NCI-H345 treated with DMSO at 0.1 percent for 48 hours (cell line): ENCODE measurements at regions not wholly inside any gene's neighbourhood (a gene's known extent, or its start where the extent isn't known, plus 50 kb on each side); places are given as distances from the start of the nearest gene placed in this dataset.

Experiments used
- DNase-seq: peaks from one replicate; lab custom pipeline; 2025; ENCODE audit not compliant: unreplicated experiment; lab: John Stamatoyannopoulos, UW

DNA sequence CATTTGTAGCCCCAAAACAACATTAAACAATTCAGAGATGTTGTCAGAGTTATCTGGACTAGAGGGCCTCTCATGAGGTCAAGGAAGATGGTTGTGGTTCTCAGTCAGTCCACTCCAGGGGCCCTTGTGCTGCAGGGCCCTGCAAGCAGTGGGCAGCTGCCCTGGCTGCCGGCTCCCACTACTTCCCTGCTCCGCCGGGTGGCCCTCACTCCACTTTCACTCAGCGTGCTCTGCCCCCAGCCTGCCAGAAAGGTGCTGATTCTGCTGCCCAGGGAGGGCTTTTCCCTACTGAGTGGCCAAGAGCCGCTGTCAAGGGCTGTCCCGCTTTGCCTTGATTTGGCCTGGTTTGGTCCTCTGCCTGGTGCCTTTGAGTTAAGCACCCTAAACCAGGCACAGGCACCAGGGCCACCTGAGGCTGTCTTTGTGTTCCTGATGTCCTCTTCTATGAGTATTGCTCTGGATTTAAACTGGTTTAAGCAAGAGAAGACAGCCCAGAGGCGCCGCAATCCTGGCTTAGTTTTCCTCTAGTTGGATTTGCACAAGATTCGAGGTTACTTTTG lies 117.2 kb downstream of the GADD45G start:
- no peak for DNase-seq

GRCh38 chr9:89722712-89723111 lies 117.9 kb downstream of the GADD45G start:
- no peak for DNase-seq

- no peak for DNase-seq
Observed at GRCh38 chr9:89723469-89724100, 118.8 kb downstream of the GADD45G start.

GRCh38 chr9:89724659-89725058 lies 119.8 kb downstream of the GADD45G start:
- DNase-seq, result no peak

DNA sequence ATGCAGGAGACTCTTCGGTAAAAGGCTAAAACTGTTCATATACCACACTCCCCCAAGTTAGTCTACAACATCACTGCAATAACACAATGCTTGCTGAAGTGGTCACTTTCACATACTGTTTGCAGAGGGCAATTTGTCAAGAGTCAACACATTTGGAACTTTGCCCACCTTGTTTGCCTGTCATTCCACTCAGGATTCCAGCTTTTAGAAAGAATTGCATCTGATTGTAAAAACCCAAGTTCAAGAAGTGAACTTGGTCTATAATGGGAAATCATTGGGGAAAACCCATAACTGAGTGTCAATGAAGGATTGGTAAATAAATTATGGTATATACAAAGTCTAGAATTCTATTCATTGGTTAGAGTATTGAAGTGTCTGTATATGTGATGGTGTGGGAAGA lies 120.5 kb downstream of the GADD45G start:
- no peak for DNase-seq

GRCh38 chr9:89729954-89730530 lies 125.2 kb downstream of the GADD45G start:
- no peak for DNase-seq

GRCh38 chr9:89730715-89731114 lies 125.9 kb downstream of the GADD45G start:
- DNase-seq, result no peak

- no peak for DNase-seq
Observed at GRCh38 chr9:89731262-89732182, 126.7 kb downstream of the GADD45G start.

DNA sequence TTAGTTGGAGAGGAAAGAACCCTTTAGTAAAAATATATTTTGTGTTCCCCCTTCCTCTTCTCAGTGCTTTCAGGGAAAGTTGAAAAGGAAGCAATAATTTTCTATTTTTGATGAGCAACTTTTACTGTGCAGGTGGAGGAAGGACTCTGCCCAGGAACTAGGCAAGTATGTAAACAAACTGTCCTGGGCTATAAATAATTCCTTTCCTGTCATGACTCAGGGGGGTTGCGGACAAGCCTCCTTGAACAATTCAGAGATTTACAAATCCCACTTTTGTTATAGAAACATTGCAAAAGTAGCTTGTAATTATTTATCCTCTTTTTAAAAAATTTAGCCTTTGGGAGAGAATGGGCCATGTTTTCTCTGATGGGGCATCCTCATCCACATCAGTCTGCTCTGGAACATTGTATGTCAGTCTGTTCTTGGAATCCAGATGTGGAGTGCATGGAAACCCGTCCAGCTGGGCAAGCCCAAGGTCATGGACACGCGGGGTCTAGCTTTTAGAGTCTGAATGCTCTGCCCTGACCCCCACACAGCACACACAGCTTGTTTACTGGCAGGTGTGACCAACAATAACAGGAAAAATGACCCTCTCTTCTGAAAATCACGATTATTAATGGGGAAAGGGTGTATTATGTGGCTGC lies 127.6 kb downstream of the GADD45G start:
- DNase-seq, result no peak

- DNase-seq, result no peak
Observed at GRCh38 chr9:89732939-89733324, 128.1 kb downstream of the GADD45G start.

DNA sequence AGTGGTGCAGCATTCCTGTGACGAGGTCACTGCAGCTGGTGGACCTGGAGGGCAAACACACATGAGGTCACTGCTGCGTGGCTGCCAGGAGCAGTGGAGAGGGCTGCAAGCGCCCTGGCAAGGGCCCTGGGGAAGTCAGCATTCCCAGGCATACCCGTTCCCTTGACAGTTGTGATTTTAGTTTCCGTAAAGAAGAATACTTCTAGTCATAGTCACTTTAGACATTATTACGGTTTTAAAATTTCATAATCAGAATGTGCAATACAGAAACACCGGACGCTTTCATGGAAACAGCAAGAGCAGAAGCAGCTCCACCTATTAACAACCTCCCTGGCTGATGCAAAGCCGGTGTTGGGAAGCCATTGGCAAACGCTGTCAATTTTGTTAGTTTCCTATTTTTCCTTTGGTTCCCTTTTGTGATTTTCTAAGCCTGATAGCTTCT lies 129.8 kb downstream of the GADD45G start:
- DNase-seq, result no peak

DNA sequence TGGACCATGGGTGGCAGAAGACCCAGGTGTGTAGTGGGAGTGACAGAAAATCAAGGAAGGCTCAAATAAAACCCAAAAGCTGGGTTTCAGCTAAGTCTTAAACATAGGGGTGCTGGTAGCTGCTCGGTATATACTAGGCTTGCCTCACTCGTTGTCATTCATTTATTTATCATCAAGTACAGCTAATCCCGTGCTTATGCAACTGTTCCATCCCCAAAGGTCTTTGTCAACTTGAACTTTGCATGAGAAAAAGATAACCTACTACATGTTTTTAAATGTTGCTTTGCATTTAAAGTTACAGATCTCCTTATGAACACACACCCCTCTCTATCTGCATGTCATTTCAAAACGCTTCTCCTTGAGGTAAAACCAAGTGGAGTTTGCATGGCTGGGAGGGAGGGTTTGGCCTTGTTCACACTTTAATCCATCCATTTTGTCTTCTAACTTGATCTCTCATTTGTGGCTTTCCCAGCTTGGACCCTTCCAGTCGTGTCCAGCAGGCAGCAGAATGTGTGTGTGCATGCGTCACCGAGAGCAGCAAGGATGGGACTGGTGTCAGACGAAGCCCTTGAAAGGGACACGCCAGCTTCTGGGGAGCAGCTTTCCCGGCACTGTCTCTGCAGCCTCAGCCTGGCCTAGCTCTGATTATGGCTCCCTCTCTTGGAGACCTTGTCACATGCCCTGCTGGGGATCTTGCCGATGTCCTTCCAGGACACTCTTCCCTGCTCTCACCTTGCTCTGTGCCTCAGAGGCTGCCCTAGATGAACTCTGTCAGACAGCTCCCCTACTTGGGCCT lies 133.5 kb downstream of the GADD45G start:
- DNase-seq, result no peak

- DNase-seq, result no peak
Observed at GRCh38 chr9:89739511-89739910, 134.7 kb downstream of the GADD45G start.

- DNase-seq, result no peak
Observed at GRCh38 chr9:89739916-89740315, 135.1 kb downstream of the GADD45G start.

DNA sequence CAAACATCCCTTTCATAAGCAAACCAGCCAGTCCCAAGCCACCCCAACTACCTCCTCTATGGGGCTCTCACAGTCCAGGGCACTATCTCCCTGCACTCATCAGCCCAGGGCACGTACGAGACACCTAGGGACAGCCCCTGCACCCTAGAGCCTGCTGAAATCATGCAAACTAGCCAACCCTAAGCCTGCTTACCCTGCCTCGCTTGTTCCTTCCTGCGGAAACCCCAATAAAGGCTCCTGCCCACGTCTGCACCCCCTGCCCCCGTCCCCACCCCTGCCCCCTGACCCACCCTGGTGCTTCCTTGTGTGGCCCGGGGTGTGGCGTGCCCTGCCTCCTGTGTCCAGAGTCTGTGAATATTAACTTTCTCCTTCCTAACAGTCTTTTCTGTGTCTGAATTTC lies 135.9 kb downstream of the GADD45G start:
- no peak for DNase-seq

DNA sequence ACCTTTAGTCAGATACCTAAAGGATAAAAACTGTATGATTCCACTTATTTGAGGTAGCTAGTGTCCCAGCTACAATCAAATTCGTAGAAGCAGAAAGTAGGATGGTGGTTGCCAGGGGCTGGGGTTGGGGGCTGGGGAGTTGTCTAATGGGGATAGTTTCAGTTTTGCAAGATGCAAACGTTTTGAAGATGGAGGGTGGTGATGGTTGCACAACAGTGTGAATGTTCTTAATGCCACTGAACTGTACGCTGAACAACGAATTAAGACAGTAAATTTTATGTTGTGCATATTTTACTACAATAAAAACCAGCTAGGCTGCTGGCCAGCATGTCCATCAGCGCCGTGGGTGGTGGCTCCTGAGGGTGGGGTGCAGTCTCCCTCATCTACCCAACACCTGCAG lies 137.8 kb downstream of the GADD45G start:
- DNase-seq, result no peak

GRCh38 chr9:89743216-89743572 lies 138.4 kb downstream of the GADD45G start:
- DNase-seq, result no peak

- no peak for DNase-seq
Observed at GRCh38 chr9:89743573-89744254, 138.9 kb downstream of the GADD45G start.

DNA sequence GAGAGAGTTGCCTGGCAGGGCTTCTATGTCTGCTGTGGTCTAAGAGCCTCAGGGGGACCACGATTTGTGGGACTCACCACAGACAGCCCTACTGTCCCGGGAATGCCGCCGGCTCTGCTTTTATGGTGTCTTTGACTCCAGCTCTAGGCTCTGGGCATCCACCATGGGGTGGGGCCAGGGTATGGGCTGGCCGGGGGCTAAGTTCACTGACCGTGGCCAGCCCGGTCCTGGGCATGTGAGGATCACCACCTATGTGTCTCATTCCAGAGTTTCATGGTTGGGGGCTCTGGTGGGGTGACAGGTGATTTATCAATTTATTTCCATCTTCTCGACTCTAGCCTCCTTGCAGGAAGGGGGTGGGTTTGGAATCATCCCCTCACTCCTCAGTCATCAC lies 139.4 kb downstream of the GADD45G start:
- no peak for DNase-seq

DNA sequence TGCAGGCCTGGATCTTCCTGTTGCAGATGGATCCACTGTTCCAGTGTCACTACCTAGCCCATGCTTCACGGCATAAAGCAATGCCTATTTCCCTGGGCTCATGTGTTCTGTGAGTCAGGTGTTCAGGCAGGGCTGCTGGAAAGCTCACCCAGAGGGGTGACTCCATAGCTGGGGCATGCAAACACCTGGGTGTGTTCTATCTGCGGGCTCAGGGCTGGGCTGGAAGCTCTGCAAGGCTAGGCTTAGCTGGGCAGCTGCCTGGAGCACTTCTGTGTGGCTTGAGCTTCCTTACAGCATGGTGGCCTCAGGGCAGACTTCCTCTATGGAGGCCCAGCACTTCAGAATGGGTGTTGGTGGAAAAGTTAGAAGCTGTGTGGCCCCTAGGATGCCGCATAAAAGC lies 139.9 kb downstream of the GADD45G start:
- no peak for DNase-seq
